ENCODE measurements at regions not wholly inside any gene's neighbourhood (a gene's known extent, or its start where the extent isn't known, plus 50 kb on each side); places are given as distances from the start of the nearest gene placed in this dataset.

GRCh38 chr7:41544241-41544640 lies 158.6 kb downstream of the INHBA start:
- Histone ChIP-seq H3K27me3 (no peaks in the 10 kb centered on the region), H3K4me3 (ENCODE audit: low read depth in 1 of 2, low read length in 1 of 2) (no peak overlapping the region), H3K9me3 (no peaks in the 10 kb centered on the region), H3K36me3 (no peaks in the 10 kb centered on the region), H3K4me1 (ENCODE audit: control insufficient read depth in 1 of 2, insufficient read depth in 1 of 2, low read depth in 1 of 2, low read length in 1 of 2) (peaks cover 0 to 2% of the 10 kb centered on the region in 2 experiments), H3K27ac (no peak overlapping the region)
- TF ChIP-seq, protein P1, sequence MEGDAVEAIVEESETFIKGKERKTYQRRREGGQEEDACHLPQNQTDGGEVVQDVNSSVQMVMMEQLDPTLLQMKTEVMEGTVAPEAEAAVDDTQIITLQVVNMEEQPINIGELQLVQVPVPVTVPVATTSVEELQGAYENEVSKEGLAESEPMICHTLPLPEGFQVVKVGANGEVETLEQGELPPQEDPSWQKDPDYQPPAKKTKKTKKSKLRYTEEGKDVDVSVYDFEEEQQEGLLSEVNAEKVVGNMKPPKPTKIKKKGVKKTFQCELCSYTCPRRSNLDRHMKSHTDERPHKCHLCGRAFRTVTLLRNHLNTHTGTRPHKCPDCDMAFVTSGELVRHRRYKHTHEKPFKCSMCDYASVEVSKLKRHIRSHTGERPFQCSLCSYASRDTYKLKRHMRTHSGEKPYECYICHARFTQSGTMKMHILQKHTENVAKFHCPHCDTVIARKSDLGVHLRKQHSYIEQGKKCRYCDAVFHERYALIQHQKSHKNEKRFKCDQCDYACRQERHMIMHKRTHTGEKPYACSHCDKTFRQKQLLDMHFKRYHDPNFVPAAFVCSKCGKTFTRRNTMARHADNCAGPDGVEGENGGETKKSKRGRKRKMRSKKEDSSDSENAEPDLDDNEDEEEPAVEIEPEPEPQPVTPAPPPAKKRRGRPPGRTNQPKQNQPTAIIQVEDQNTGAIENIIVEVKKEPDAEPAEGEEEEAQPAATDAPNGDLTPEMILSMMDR (IDR thresholded peaks at IDR 0.05), result no peak

GRCh38 chr7:41540601-41541000 lies 162.3 kb downstream of the INHBA start:
- no peak overlapping the region for H3K27ac ChIP-seq
- no peaks in the 10 kb centered on the region for H3K27me3 ChIP-seq
- TF ChIP-seq, protein P1 (IDR thresholded peaks at IDR 0.05), result no peak

GRCh38 chr7:41538810-41539724 lies 163.8 kb downstream of the INHBA start:
- TF ChIP-seq, protein P1 (IDR thresholded peaks at IDR 0.05), result no peak
- Histone ChIP-seq H3K4me3 (ENCODE audit: low read depth in 1 of 2, low read length in 1 of 2) (no peak overlapping the region), H3K27me3 (no peaks in the 10 kb centered on the region), H3K36me3 (no peaks in the 10 kb centered on the region), H3K9me3 (no peaks in the 10 kb centered on the region), H3K4me1 (ENCODE audit: control insufficient read depth in 1 of 2, insufficient read depth in 1 of 2, low read depth in 1 of 2, low read length in 1 of 2) (no peaks in the 10 kb centered on the region), H3K27ac (no peak overlapping the region)

More at GRCh38 chr7:41540601-41541000, 162.3 kb downstream of the INHBA start:
- Histone ChIP-seq H3K9me3 (no peaks in the 10 kb centered on the region), H3K4me3 (ENCODE audit: low read depth in 1 of 2, low read length in 1 of 2) (no peak overlapping the region), H3K4me1 (ENCODE audit: control insufficient read depth in 1 of 2, insufficient read depth in 1 of 2, low read depth in 1 of 2, low read length in 1 of 2) (no peaks in the 10 kb centered on the region), H3K36me3 (no peaks in the 10 kb centered on the region)

DNA sequence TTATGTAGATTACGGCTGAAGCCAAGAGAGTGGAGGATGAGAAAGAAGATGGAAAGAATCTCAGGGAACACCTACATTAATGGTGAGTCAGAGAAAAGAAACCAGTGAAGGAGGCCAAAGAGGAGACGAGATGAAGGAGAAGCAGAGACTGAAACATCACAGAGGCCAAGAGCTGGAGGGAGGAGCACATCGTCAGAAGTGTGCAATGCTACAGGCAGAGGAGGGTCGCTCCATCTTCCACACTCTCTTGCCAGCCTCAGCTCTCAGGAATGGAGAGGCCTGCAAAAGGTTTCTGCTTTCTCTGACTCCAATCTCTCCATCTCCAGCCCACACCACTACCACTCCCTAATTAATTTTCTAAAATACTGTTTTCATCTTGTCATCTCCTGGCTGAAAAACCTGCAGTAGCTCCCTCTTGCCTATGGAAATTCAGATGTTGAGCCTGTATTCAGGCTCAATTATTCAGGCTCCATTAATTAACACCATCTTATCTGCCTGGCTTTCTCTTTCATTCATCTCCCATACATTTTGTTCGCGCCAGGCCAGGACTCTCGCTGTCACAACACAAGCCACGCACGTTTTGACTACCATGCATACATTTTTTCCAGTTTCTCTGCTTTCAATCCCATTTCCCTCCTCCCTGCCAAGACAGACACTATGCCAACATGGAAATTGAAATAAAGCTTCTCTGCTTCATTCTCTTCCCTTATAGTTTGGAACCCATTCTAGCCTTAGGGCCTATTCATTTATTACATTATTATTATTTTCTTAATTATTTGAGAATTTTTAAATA lies 165.8 kb downstream of the INHBA start:
- Histone ChIP-seq H3K4me3 (ENCODE audit: low read depth in 1 of 2, low read length in 1 of 2) (no peak overlapping the region), H3K27ac (no peak overlapping the region), H3K4me1 (ENCODE audit: control insufficient read depth in 1 of 2, insufficient read depth in 1 of 2, low read depth in 1 of 2, low read length in 1 of 2) (no peaks in the 10 kb centered on the region), H3K36me3 (no peaks in the 10 kb centered on the region), H3K27me3 (no peaks in the 10 kb centered on the region), H3K9me3 (no peaks in the 10 kb centered on the region)
- TF ChIP-seq, protein P1 (IDR thresholded peaks at IDR 0.05), result no peak

DNA sequence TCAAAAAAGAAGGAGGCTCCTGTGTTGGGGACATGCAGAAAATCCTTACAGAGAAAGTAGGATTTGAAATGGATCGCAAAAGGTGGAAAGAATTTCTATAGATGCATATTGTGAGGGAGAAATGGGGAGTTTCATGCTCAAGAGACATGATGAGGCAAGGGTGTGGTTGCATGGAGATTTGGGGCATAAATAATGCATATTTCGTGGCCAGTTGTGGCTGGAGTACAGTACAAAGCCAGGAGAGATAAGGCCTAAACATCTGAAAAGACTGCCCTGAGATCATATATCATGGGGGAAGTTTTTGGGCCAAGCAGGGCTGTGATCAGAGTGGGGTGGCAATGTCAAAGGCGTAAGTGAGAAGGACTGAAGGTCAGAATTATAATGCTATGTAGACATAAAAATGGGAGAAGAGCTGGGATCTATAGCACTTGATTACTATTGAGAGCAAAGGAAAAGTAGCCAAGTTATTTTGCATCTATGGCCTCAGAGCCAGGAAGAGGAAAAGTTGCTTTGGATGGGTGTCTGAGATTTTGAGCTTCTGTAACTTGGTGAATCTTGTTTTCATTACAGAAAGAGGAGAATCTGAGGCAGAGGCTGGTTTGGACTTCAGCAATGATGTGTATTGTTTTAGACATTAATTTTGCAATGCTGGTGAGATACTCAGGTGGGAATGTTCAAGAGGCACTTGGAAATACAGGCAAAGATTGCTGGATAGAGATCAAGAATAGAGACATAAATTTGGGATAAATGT lies 166.6 kb downstream of the INHBA start:
- H3K4me1 ChIP-seq (ENCODE audit: control insufficient read depth in 1 of 2, insufficient read depth in 1 of 2, low read depth in 1 of 2, low read length in 1 of 2), result no peaks in the 10 kb centered on the region
- no peaks in the 10 kb centered on the region for H3K27me3 ChIP-seq
- H3K27ac ChIP-seq, result no peak overlapping the region
- TF ChIP-seq, protein P1 (IDR thresholded peaks at IDR 0.05), result no peak
- no peak overlapping the region for H3K4me3 ChIP-seq (ENCODE audit: low read depth in 1 of 2, low read length in 1 of 2)
- no peaks in the 10 kb centered on the region for H3K36me3 ChIP-seq
- H3K9me3 ChIP-seq, result no peaks in the 10 kb centered on the region
